ENCODE measurements at regions not wholly inside any gene's neighbourhood (a gene's known extent, or its start where the extent isn't known, plus 50 kb on each side); places are given as distances from the start of the nearest gene placed in this dataset.

DNA sequence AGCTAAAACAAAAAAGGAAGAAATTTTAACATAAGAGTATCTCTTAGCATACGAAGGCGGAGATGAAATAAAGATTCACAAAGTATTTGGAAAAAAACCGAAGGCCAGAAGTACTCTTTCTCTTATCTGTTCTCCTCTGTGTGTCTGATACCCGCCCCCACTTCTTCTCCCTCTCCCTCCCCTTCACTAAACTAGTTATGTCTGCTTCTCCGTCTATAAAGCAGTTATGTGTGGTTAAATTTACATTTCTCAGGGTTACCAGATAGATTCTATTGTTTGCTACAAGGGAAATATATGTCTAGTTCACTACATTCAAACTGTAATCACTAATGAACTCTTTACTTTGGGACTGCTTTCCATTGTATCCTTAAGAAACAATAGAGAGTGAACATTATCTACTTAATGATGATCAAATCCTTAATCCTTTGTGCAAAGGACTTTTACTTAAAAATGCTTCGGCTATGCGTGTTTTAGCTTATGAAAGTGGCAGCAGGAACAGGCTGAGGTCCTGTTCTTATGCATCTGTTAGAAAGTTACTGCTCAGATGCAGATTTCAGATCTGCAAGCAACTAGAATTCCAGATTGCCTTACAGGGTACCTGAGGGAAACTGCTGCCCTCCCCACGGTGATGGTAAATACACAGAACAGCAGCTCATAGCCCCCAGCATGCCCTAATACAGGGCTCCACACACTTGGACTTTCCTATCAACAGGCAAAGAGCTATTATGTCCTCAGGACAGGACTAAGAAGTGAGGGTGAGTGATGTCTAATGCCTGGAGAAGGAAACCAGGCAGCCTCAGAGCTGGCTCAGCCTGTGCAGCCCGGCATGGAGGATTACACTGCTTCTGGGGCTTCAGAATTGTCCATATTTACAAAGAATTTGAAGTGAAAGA is 273.3 kb downstream of the FZD1 start:
- TF ChIP-seq, protein P1, sequence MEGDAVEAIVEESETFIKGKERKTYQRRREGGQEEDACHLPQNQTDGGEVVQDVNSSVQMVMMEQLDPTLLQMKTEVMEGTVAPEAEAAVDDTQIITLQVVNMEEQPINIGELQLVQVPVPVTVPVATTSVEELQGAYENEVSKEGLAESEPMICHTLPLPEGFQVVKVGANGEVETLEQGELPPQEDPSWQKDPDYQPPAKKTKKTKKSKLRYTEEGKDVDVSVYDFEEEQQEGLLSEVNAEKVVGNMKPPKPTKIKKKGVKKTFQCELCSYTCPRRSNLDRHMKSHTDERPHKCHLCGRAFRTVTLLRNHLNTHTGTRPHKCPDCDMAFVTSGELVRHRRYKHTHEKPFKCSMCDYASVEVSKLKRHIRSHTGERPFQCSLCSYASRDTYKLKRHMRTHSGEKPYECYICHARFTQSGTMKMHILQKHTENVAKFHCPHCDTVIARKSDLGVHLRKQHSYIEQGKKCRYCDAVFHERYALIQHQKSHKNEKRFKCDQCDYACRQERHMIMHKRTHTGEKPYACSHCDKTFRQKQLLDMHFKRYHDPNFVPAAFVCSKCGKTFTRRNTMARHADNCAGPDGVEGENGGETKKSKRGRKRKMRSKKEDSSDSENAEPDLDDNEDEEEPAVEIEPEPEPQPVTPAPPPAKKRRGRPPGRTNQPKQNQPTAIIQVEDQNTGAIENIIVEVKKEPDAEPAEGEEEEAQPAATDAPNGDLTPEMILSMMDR (IDR thresholded peaks at IDR 0.05; ENCODE audit: unreplicated experiment): no peak
- Mint-ChIP-seq H3K4me3 (ENCODE audit: unreplicated experiment) (no peak overlapping the region), H3K27me3 (ENCODE audit: unreplicated experiment) (peaks cover 3% of the 10 kb centered on the region), H3K27ac (ENCODE audit: unreplicated experiment) (no peak overlapping the region), H3K9me3 (ENCODE audit: unreplicated experiment) (no peaks in the 10 kb centered on the region), H3K4me1 (ENCODE audit: unreplicated experiment) (no peaks in the 10 kb centered on the region), H3K36me3 (ENCODE audit: low read depth, unreplicated experiment) (no peaks in the 10 kb centered on the region)
- DNase-seq (ENCODE audit: low spot score): no peak

DNA sequence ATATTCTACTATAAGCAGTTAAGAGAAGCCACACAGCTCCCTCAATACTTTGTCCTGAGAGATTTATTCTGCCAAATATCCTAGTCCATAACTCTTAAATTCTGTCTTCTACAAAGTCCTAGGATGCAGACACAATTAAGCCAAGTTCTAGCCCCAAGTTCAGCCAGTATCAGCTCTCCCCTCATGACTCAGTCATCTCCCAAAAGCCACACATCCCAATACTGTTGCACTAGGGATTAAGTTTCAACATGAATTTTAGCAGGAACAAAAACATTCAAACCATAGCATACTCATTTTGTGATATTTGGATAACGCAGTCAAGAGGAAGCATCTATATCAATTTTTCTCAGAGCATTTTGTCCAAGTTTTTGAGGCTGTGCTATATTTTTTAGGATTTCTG is 277.4 kb downstream of the FZD1 start:
- Mint-ChIP-seq H3K9me3 (ENCODE audit: unreplicated experiment) (no peaks in the 10 kb centered on the region), H3K36me3 (ENCODE audit: low read depth, unreplicated experiment) (no peaks in the 10 kb centered on the region), H3K27me3 (ENCODE audit: unreplicated experiment) (peaks cover 1% of the 10 kb centered on the region), H3K27ac (ENCODE audit: unreplicated experiment) (no peak overlapping the region), H3K4me1 (ENCODE audit: unreplicated experiment) (peaks cover 5% of the 10 kb centered on the region), H3K4me3 (ENCODE audit: unreplicated experiment) (no peak overlapping the region)
- no peak for DNase-seq (ENCODE audit: low spot score)
- TF ChIP-seq, protein P1 (IDR thresholded peaks at IDR 0.05; ENCODE audit: unreplicated experiment): no peak

DNA sequence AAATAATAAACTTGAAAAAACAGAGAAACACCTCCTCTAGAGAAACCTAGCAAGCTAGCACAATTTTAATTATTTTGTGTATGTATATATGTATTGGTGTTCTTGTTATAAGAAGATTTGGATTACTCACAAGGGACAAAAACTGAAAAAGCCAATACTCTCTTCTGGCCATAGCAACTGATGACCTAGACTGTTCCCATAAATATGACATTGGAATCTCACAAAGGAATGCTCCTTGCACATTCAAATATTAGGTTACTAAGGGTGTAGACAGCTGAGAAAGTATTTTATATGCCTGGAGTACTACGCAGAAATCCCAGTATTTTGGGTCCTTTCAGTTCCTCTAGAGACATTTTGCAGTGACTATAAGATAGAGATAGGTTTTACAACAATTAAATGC is 279.4 kb downstream of the FZD1 start:
- TF ChIP-seq, protein P1 (IDR thresholded peaks at IDR 0.05; ENCODE audit: unreplicated experiment): no peak
- no peaks in the 10 kb centered on the region for H3K36me3 Mint-ChIP-seq (ENCODE audit: low read depth, unreplicated experiment)
- peaks cover 2% of the 10 kb centered on the region for H3K27me3 Mint-ChIP-seq (ENCODE audit: unreplicated experiment)

DNA sequence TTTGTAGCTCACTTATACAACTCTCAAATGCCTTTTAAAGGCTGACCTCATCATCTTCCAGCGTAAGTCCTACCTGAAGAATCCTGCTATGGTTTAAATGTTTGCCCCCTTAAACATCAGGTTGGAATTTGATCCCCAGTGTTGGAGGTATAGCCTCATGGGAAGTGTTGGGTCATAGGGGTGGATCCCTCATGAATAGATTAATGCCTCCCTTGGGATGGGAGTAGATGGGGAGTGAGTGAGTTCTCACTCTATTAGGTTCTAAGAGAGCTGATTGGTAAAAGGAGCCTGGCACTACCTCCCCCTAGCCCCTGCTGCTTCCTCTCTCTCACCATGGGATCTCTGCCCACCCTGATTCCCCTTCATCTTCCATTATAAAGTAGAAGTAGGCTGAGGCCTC is 285.6 kb downstream of the FZD1 start:
- H3K27ac Mint-ChIP-seq (ENCODE audit: unreplicated experiment): no peak overlapping the region
- H3K36me3 Mint-ChIP-seq (ENCODE audit: low read depth, unreplicated experiment): no peaks in the 10 kb centered on the region
- H3K9me3 Mint-ChIP-seq (ENCODE audit: unreplicated experiment): no peaks in the 10 kb centered on the region
- H3K4me1 Mint-ChIP-seq (ENCODE audit: unreplicated experiment): peaks cover 5% of the 10 kb centered on the region
- DNase-seq (ENCODE audit: low spot score): no peak
- H3K27me3 Mint-ChIP-seq (ENCODE audit: unreplicated experiment): peaks cover 1% of the 10 kb centered on the region
- no peak overlapping the region for H3K4me3 Mint-ChIP-seq (ENCODE audit: unreplicated experiment)
- TF ChIP-seq, protein P1 (IDR thresholded peaks at IDR 0.05; ENCODE audit: unreplicated experiment): no peak

More for the DNA sequence above, 279.4 kb downstream of the FZD1 start:
- no peaks in the 10 kb centered on the region for H3K9me3 Mint-ChIP-seq (ENCODE audit: unreplicated experiment)
- H3K4me3 Mint-ChIP-seq (ENCODE audit: unreplicated experiment): no peak overlapping the region
- H3K4me1 Mint-ChIP-seq (ENCODE audit: unreplicated experiment): peaks cover 5% of the 10 kb centered on the region
- DNase-seq (ENCODE audit: low spot score): no peak
- H3K27ac Mint-ChIP-seq (ENCODE audit: unreplicated experiment): no peak overlapping the region

DNA sequence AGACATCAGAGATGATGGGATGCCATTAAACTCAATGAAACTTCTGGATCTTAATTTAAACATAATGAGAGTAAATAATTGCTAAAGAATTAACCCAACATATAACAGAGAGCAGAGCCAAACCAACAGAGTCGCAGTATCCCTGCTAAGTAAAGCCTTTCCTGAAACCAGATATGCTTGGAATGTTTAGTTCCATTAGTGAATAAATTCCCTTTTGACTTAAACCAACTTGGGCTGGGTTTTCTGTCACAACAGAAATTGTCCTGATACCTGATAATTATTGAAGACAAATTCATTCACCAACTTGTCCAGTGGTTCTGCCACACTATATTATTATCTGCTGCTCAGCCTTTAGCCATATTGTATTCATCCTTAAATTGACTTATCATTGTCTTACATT is 286.7 kb downstream of the FZD1 start:
- TF ChIP-seq, protein P1 (IDR thresholded peaks at IDR 0.05; ENCODE audit: unreplicated experiment): no peak
- H3K27ac Mint-ChIP-seq (ENCODE audit: unreplicated experiment): no peak overlapping the region
- peaks cover 1% of the 10 kb centered on the region for H3K27me3 Mint-ChIP-seq (ENCODE audit: unreplicated experiment)
- no peak for DNase-seq (ENCODE audit: low spot score)
- H3K4me1 Mint-ChIP-seq (ENCODE audit: unreplicated experiment): peaks cover 5% of the 10 kb centered on the region
- H3K9me3 Mint-ChIP-seq (ENCODE audit: unreplicated experiment): no peaks in the 10 kb centered on the region
- H3K36me3 Mint-ChIP-seq (ENCODE audit: low read depth, unreplicated experiment): no peaks in the 10 kb centered on the region
- no peak overlapping the region for H3K4me3 Mint-ChIP-seq (ENCODE audit: unreplicated experiment)
